Heart left ventricle (tissue), 16 donors: ENCODE measurements at regions not wholly inside any gene's neighbourhood (a gene's known extent, or its start where the extent isn't known, plus 50 kb on each side); places are given as distances from the start of the nearest gene placed in this dataset.

ENCODE experiments used
- ATAC-seq, 4 donors: fragments of 200-7000 bp; cut with Tn5 transposase; one replicate each; pipeline ENCODE4 v1.9.1; 2020 to 2022; ENCODE audit warnings: moderate library complexity in 4 of 4, mild to moderate bottlenecking in 3 of 4, moderate number of reproducible peaks in 1 of 4
- DNase-seq, 5 donors: peaks; one replicate each; pipeline ENCODE4 v3.0.0-alpha.2; 2020
- H3K27ac ChIP-seq, 12 donors: fragments of 200-600 bp; sonication (generic) in 4 of 12; one replicate each; pipeline versions ENCODE4 v1.5.0 to v1.8.0; 2016 to 2022; ENCODE audit warnings: mild to moderate bottlenecking in 2 of 12
- H3K27me3 ChIP-seq, 9 donors: fragments of 200-600 bp; sonication (generic) in 2 of 9; one replicate each; pipeline versions ENCODE4 v1.5.1 to v1.8.0; 2016 to 2022; ENCODE audit warnings: mild to moderate bottlenecking in 3 of 9
- H3K36me3 ChIP-seq, 9 donors: fragments of 200-600 bp; sonication (generic) in 2 of 9; one replicate each; pipeline versions ENCODE4 v1.5.0 to v1.8.0; 2018 to 2022; ENCODE audit warnings: mild to moderate bottlenecking in 2 of 9
- H3K4me1 ChIP-seq, 12 donors: fragments of 200-600 bp; sonication (generic) in 4 of 12; one replicate each; pipeline versions ENCODE4 v1.5.0 to v1.8.0; 2016 to 2022; ENCODE audit warnings: mild to moderate bottlenecking in 3 of 12
- H3K4me3 ChIP-seq, 12 donors: fragments of 200-600 bp; sonication (generic) in 4 of 12; one replicate each; pipeline versions ENCODE4 v1.5.0 to v1.8.0; 2017 to 2022; ENCODE audit warnings: mild to moderate bottlenecking in 9 of 12, moderate library complexity in 4 of 12
- H3K9me3 ChIP-seq, 12 donors: fragments of 200-600 bp; sonication (generic) in 4 of 12; one replicate each; pipeline versions ENCODE4 v1.5.0 to v1.8.0; 2016 to 2022; ENCODE audit warnings: mild to moderate bottlenecking in 1 of 12
- CTCF ChIP-seq, 12 donors: fragments of 200-600 bp; sonication (generic) in 4 of 12; IDR thresholded peaks; one replicate each; pipeline versions ENCODE4 v1.5.0 to v1.8.0; 2018 to 2022; ENCODE audit warnings: antibody characterized with exemption in 12 of 12, mild to moderate bottlenecking in 5 of 12
- POLR2A ChIP-seq, 2 donors: fragments of 450-650 bp; IDR thresholded peaks; one replicate each; pipeline ENCODE4 v1.6.1; 2017; ENCODE audit warnings: antibody characterized with exemption in 2 of 2, mild to moderate bottlenecking in 2 of 2, moderate library complexity in 2 of 2
- WGBS, 4 donors: extraction: QIAGEN DNeasy Blood & Tissue Kit in 2 of 4; methylation state at CpG; one replicate each; pipeline versions ENCODE4 v1.1.5 to v1.1.7; 2013 to 2018; 5-methylcytosine and 5-hydroxymethylcytosine counted together
- intact Hi-C, 10 donors: fragments of 100-400 bp; cut with DNase I; formaldehyde crosslinking; loops; one replicate each; pipeline versions ENCODE4 v1.11.1 to v1.14.2; 2022
- donor health status: ischemic (EF 13 %, LVEDD 7.1; RV severe dilation, severe dysfunction).
- donor health status: healthy with polysubstance abuse.
- donor health status: DM: no; HTN: yes; CAD: no.
- donor health status: DM: no; HTN: no; CAD: no.
- donor health status: ischemic (EF 25% LVEDD 6.9; RV normal size, moderate dysfunction).
- donor health status: ischemic (EF 25% LVEDD 5.7; RV mildly dilated, moderate dysfunction).
- donor health status: healthy.
- donor health status: DM: yes; HTN: yes; CAD: no.
- donor health status: ischemic (EF 35%, LVEDD 5.7; RV mildly dilated, moderate dysfunction).
- donor health status: nonischemic (EF 11% LVEDD 7.7; RV severe dilation, severe dysfunction).
- donor health status: DM: yes; HTN: yes; CAD: no.
- donor health status: PGD.
- donor health status: ischemic (EF 29% LVEDD 5.4; RV normal size, mild dysfunction).
- donor health status: nonischemic (EF 23%, LVEDD 6.1; RV moderate dilation, normal function).

DNA sequence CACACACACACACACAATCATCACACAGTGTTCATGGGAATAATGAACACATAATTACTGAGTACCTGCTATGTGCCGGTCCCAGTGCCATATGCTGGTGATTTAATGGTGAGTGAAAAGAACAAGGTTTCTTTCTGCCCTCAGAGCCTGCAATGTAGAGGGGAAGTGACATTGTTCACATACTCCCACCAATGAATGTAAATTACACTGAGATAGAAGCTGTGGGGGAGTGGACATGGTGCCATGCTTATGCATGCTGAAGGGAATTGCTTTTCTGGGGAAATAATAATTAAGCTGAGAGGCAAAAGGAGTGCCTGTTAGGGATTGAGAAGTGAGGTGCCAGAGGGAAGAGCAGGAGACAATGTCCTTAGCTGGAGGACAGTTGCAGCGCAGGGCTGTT lies 175.1 kb downstream of the MFSD1 start:
- Histone ChIP-seq H3K27me3 (no peaks in the 10 kb centered on the region), H3K4me1 (no peaks in the 10 kb centered on the region), H3K27ac (no peak overlapping the region), H3K4me3 (no peak overlapping the region), H3K36me3 (no peaks in the 10 kb centered on the region), H3K9me3 (peaks cover 0 to 5% (median 0%) of the 10 kb centered on the region in 12 donors)
- DNase-seq (no peak), ATAC-seq (no peak)
- no peak for TF ChIP-seq POLR2A (IDR thresholded peaks at IDR 0.05)
- TF ChIP-seq CTCF (IDR thresholded peaks at IDR 0.05) = no peak
- intact Hi-C loops = no loop called here
- 80 to 92% (median 88%) methylated on average over 2 of the region's 2 CpGs for WGBS, 4 donors

DNA sequence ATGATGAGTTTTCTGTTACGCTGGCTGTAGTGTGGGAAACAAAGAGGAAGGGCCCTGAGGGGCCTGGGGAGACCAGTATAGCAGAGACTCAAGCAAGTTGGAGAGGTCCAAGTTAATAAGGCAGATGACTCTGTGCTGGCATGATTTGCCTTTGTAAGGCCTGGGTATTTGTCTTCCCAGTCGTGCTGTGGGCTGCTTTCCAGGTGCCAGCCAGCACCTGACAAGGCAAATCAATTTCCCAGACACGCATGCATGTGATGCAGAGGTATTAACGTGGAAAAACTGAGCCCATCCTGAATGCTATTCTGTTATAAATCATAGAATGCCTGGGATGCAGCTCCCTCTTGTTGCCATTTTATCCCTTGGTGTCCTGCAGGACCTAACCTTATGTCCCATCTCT lies 175.6 kb downstream of the MFSD1 start:
- Histone ChIP-seq H3K27ac (no peak overlapping the region), H3K27me3 (no peaks in the 10 kb centered on the region), H3K36me3 (no peaks in the 10 kb centered on the region), H3K4me1 (no peaks in the 10 kb centered on the region), H3K9me3 (peaks cover 0 to 5% (median 0%) of the 10 kb centered on the region in 12 donors), H3K4me3 (no peak overlapping the region)
- intact Hi-C loops = no loop called here
- ATAC-seq (no peak), DNase-seq (no peak)
- 58 to 66% (median 61%) methylated on average over 4 of the region's 4 CpGs for WGBS, 4 donors
- TF ChIP-seq POLR2A (IDR thresholded peaks at IDR 0.05) (no peak), CTCF (IDR thresholded peaks at IDR 0.05) (no peak)

GRCh38 chr3:158983216-158984099 lies 181.6 kb downstream of the MFSD1 start:
- intact Hi-C loops = no loop called here
- no peak overlapping the region for H3K4me3 ChIP-seq
- no peak for ATAC-seq

More at GRCh38 chr3:158983216-158984099, 181.6 kb downstream of the MFSD1 start:
- no peak for TF ChIP-seq CTCF (IDR thresholded peaks at IDR 0.05)
- no peak for TF ChIP-seq POLR2A (IDR thresholded peaks at IDR 0.05)
- Histone ChIP-seq H3K4me1 (no peaks in the 10 kb centered on the region), H3K36me3 (no peaks in the 10 kb centered on the region), H3K9me3 (peaks cover 0 to 14% (median 0%) of the 10 kb centered on the region in 12 donors), H3K27ac (no peak overlapping the region), H3K27me3 (no peaks in the 10 kb centered on the region)
- WGBS, 4 donors = 78 to 86% (median 83%) methylated on average over 5 of the region's 5 CpGs
- no peak for DNase-seq
